Neural cell (in vitro differentiated cells): ENCODE measurements at regions not wholly inside any gene's neighbourhood (a gene's known extent, or its start where the extent isn't known, plus 50 kb on each side); places are given as distances from the start of the nearest gene placed in this dataset.

Experiments
- H2AFZ ChIP-seq: fragments of 200-600, 300-800 bp; sonication (generic), shearing (Covaris generic); 2 replicates; pipeline ENCODE4 v1.6.0; 2014; ENCODE audit warnings: low read depth, mild to moderate bottlenecking, antibody characterized with exemption, low read length, moderate library complexity
- H3F3A ChIP-seq: fragments of 200-600 bp; shearing (Covaris generic); 2 replicates; pipeline ENCODE4 v1.6.1; 2016; ENCODE audit warnings: mild to moderate bottlenecking, moderate library complexity, mixed read lengths, antibody characterized with exemption, low read length; ENCODE audit not compliant: insufficient read depth, poor library complexity, severe bottlenecking
- H3K27ac ChIP-seq: fragments of 200-600, 300-800 bp; sonication (generic), shearing (Covaris generic); 2 replicates; pipeline ENCODE4 v1.5.1; 2014; ENCODE audit warnings: mild to moderate bottlenecking, low read length, moderate library complexity
- H3K27me3 ChIP-seq: fragments of 300-800, 200-600 bp; sonication (generic), shearing (Covaris generic); 2 replicates; pipeline ENCODE4 v1.6.0; 2014; ENCODE audit warnings: mild to moderate bottlenecking, low read depth, low read length, moderate library complexity; ENCODE audit not compliant: insufficient read depth
- H3K36me3 ChIP-seq: fragments of 300-800, 200-600 bp; sonication (generic), shearing (Covaris generic); 2 replicates; pipeline ENCODE4 v1.5.1; 2014; ENCODE audit warnings: mild to moderate bottlenecking, antibody characterized with exemption, low read length, moderate library complexity; ENCODE audit not compliant: insufficient read depth
- H3K4me2 ChIP-seq: fragments of 300-800, 200-600 bp; sonication (generic), shearing (Covaris generic); 2 replicates; pipeline ENCODE4 v1.6.0; 2014; ENCODE audit warnings: mild to moderate bottlenecking, low read length
- H3K4me3 ChIP-seq: fragments of 300-800, 200-600 bp; sonication (generic), shearing (Covaris generic); 2 replicates; pipeline ENCODE4 v1.5.1; 2014; ENCODE audit warnings: mild to moderate bottlenecking, low read length, moderate library complexity
- H3K79me2 ChIP-seq: fragments of 200-600 bp; shearing (Covaris generic); replicated peaks from 2 replicates; pipeline ENCODE4 v1.6.0; 2014; ENCODE audit warnings: mild to moderate bottlenecking, low read length, moderate library complexity; ENCODE audit not compliant: insufficient read depth
- H3K9ac ChIP-seq: fragments of 300-800, 200-600 bp; sonication (generic), shearing (Covaris generic); 2 replicates; pipeline ENCODE4 v1.6.1; 2016; ENCODE audit warnings: mild to moderate bottlenecking, low read length, mixed read lengths
- H3K9me2 ChIP-seq: fragments of 200-600 bp; shearing (Covaris generic); 2 replicates; pipeline ENCODE4 v1.6.1; 2016; ENCODE audit warnings: mild to moderate bottlenecking, low read length, mixed read lengths; ENCODE audit not compliant: insufficient read depth
- H3K9me3 ChIP-seq: fragments of 200-600, 300-800 bp; sonication (generic), shearing (Covaris generic); 2 replicates; pipeline ENCODE4 v1.6.1; 2016; ENCODE audit warnings: mild to moderate bottlenecking, mixed run types, low read length, moderate library complexity, mixed read lengths
- H4K20me1 ChIP-seq: fragments of 200-600 bp; shearing (Covaris generic); 2 replicates; pipeline ENCODE4 v1.6.1; 2016; ENCODE audit warnings: mild to moderate bottlenecking, mixed run types; ENCODE audit not compliant: insufficient read depth
- EP300 ChIP-seq: fragments of 450-650 bp; conservative IDR thresholded peaks from 2 replicates; pipeline ENCODE4 v1.6.1; 2014; ENCODE audit warnings: antibody characterized with exemption, mild to moderate bottlenecking, moderate library complexity; ENCODE audit not compliant: poor library complexity, severe bottlenecking
- EZH2 ChIP-seq: fragments of 200-600, 300-800 bp; shearing (Covaris generic), sonication (generic); IDR thresholded peaks from 2 replicates; pipeline ENCODE4 v1.6.1; 2014; ENCODE audit warnings: antibody characterized with exemption, low read length, borderline replicate concordance, mild to moderate bottlenecking; ENCODE audit not compliant: insufficient read depth, poor library complexity, severe bottlenecking
- MXI1 ChIP-seq: fragments of 450-650 bp; conservative IDR thresholded peaks from 2 replicates; pipeline ENCODE4 v1.6.1; 2014; ENCODE audit warnings: antibody characterized with exemption, mild to moderate bottlenecking; ENCODE audit not compliant: poor library complexity, severe bottlenecking
- POLR2AphosphoS5 ChIP-seq: IDR thresholded peaks from 2 replicates; pipeline ENCODE4 v1.6.1; 2012
- RAD21 ChIP-seq: fragments of 450-650 bp; conservative IDR thresholded peaks from 2 replicates; pipeline ENCODE4 v1.6.1; 2014; ENCODE audit warnings: antibody characterized with exemption, mild to moderate bottlenecking, moderate library complexity
- SMC3 ChIP-seq: fragments of 450-650 bp; conservative IDR thresholded peaks from 2 replicates; pipeline ENCODE4 v1.6.1; 2014; ENCODE audit warnings: antibody characterized with exemption, mild to moderate bottlenecking, moderate library complexity; ENCODE audit not compliant: poor library complexity
- TAF1 ChIP-seq: IDR thresholded peaks from 2 replicates; pipeline ENCODE4 v1.6.1; 2012; ENCODE audit warnings: low read depth
- TF ChIP-seq, protein P1 (sequence below): IDR thresholded peaks from 2 replicates; pipeline ENCODE4 v1.6.1; 2012; ENCODE audit warnings: borderline replicate concordance
- TF ChIP-seq, protein P2 (sequence below): fragments of 450-650 bp; IDR thresholded peaks from 2 replicates; pipeline ENCODE4 v1.5.1; 2014; ENCODE audit warnings: antibody characterized with exemption, mild to moderate bottlenecking, moderate library complexity; ENCODE audit not compliant: poor library complexity, severe bottlenecking

DNA sequence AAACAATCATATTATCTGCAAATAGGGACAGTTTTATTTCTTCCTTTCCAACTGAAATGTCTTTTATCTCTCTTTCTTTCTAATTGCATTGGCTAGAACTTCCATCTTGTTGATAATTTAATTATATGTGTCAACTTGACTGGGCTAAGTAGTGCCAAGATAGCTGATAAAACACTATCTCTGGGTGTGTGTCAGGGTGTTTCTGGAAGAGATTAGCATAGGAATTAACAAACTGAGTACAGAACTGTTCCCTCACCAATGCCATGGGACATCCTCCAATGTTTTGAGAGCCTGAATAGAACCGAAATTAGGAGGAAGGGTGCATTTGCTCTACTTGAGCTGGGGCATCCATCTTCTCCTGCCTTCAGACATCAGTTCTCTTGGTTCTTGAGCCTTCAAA, 1027.2 kb downstream of the FAT4 start:
- Histone ChIP-seq H4K20me1 (no peaks in the 10 kb centered on the region), H3K9me3 (no peaks in the 10 kb centered on the region), H2AFZ (no peak overlapping the region), H3K27me3 (no peaks in the 10 kb centered on the region), H3K9ac (no peak overlapping the region), H3K9me2 (no peaks in the 10 kb centered on the region), H3F3A (no peaks in the 10 kb centered on the region), H3K79me2 (no peaks in the 10 kb centered on the region), H3K27ac (no peak overlapping the region), H3K4me2 (no peak overlapping the region), H3K4me3 (no peak overlapping the region), H3K36me3 (no peaks in the 10 kb centered on the region)
- TF ChIP-seq EZH2 (no peak), RAD21 (no peak), POLR2AphosphoS5 (no peak), MXI1 (no peak), TAF1 (no peak), SMC3 (no peak), EP300 (no peak)
- TF ChIP-seq, protein P1, sequence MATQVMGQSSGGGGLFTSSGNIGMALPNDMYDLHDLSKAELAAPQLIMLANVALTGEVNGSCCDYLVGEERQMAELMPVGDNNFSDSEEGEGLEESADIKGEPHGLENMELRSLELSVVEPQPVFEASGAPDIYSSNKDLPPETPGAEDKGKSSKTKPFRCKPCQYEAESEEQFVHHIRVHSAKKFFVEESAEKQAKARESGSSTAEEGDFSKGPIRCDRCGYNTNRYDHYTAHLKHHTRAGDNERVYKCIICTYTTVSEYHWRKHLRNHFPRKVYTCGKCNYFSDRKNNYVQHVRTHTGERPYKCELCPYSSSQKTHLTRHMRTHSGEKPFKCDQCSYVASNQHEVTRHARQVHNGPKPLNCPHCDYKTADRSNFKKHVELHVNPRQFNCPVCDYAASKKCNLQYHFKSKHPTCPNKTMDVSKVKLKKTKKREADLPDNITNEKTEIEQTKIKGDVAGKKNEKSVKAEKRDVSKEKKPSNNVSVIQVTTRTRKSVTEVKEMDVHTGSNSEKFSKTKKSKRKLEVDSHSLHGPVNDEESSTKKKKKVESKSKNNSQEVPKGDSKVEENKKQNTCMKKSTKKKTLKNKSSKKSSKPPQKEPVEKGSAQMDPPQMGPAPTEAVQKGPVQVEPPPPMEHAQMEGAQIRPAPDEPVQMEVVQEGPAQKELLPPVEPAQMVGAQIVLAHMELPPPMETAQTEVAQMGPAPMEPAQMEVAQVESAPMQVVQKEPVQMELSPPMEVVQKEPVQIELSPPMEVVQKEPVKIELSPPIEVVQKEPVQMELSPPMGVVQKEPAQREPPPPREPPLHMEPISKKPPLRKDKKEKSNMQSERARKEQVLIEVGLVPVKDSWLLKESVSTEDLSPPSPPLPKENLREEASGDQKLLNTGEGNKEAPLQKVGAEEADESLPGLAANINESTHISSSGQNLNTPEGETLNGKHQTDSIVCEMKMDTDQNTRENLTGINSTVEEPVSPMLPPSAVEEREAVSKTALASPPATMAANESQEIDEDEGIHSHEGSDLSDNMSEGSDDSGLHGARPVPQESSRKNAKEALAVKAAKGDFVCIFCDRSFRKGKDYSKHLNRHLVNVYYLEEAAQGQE: no peak
- TF ChIP-seq, protein P2, sequence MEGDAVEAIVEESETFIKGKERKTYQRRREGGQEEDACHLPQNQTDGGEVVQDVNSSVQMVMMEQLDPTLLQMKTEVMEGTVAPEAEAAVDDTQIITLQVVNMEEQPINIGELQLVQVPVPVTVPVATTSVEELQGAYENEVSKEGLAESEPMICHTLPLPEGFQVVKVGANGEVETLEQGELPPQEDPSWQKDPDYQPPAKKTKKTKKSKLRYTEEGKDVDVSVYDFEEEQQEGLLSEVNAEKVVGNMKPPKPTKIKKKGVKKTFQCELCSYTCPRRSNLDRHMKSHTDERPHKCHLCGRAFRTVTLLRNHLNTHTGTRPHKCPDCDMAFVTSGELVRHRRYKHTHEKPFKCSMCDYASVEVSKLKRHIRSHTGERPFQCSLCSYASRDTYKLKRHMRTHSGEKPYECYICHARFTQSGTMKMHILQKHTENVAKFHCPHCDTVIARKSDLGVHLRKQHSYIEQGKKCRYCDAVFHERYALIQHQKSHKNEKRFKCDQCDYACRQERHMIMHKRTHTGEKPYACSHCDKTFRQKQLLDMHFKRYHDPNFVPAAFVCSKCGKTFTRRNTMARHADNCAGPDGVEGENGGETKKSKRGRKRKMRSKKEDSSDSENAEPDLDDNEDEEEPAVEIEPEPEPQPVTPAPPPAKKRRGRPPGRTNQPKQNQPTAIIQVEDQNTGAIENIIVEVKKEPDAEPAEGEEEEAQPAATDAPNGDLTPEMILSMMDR: no peak

DNA sequence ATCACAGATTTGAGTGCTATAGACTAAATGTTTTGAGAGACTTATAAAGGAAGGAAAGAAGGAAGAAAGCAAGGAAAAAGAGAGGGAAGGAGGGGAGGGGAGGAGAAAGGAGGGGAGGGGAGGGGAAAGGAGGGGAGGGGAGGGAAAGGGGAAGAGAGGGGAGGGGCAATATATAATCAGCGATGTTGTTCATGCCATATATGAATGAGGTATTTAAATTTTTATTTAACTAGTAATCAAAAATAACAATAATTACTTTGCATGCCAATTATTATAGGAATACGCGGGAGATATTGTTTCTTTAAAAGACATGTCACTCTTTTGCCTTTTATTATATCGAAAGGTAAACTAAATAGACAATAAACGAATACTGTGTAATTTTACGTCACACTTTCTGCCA, 1029.7 kb downstream of the FAT4 start:
- H3K9ac ChIP-seq: no peak overlapping the region
- no peaks in the 10 kb centered on the region for H3K9me3 ChIP-seq
- no peak overlapping the region for H3K4me3 ChIP-seq
- H3K36me3 ChIP-seq: no peaks in the 10 kb centered on the region
- H3K9me2 ChIP-seq: no peaks in the 10 kb centered on the region
- H3K79me2 ChIP-seq: no peaks in the 10 kb centered on the region
- H3K27ac ChIP-seq: no peak overlapping the region
- H2AFZ ChIP-seq: no peak overlapping the region
- TF ChIP-seq TAF1 (no peak), POLR2AphosphoS5 (no peak)
- TF ChIP-seq, protein P2: no peak
- H3F3A ChIP-seq: no peaks in the 10 kb centered on the region
- H3K4me2 ChIP-seq: no peak overlapping the region
- H4K20me1 ChIP-seq: no peaks in the 10 kb centered on the region
- H3K27me3 ChIP-seq: no peaks in the 10 kb centered on the region
